ENCODE measurements at regions not wholly inside any gene's neighbourhood (a gene's known extent, or its start where the extent isn't known, plus 50 kb on each side); places are given as distances from the start of the nearest gene placed in this dataset.
"Not testable (repeated sequence)": the region's sequence is repeated elsewhere in the genome, so short reads cannot be mapped to it uniquely, and the experiment has no call there.

- no peaks in the 10 kb centered on the region for H3K36me3 ChIP-seq (ENCODE audit: control insufficient read depth in 2 of 2, insufficient read depth in 2 of 2, low read length in 2 of 2)
- no peak overlapping the region for H3K27ac ChIP-seq (ENCODE audit: low read depth in 2 of 2, low read length in 2 of 2)
- no peaks in the 10 kb centered on the region for H3K4me1 ChIP-seq (ENCODE audit: control insufficient read depth in 2 of 2, insufficient read depth in 2 of 2, low read length in 2 of 2)
- H3K9me3 ChIP-seq (ENCODE audit: control insufficient read depth in 2 of 2, low read length in 2 of 2), result no peaks in the 10 kb centered on the region
- no peak overlapping the region for H3K4me3 ChIP-seq (ENCODE audit: low read length in 2 of 2)
- H3K27me3 ChIP-seq (ENCODE audit: control insufficient read depth in 2 of 2, insufficient read depth in 2 of 2, low read length in 2 of 2), result no peaks in the 10 kb centered on the region
- no peak overlapping the region for H3K9ac ChIP-seq (ENCODE audit: low read depth in 1 of 2, low read length in 2 of 2)
These were observed 70.1 kb downstream of the CYCS start for GRCh38 chr7:25054819-25055519.

- no peak overlapping the region for H3K27ac ChIP-seq (ENCODE audit: low read depth in 2 of 2, low read length in 2 of 2)
- H3K9ac ChIP-seq (ENCODE audit: low read depth in 1 of 2, low read length in 2 of 2), result no peak overlapping the region
- no peaks in the 10 kb centered on the region for H3K27me3 ChIP-seq (ENCODE audit: control insufficient read depth in 2 of 2, insufficient read depth in 2 of 2, low read length in 2 of 2)
- no peaks in the 10 kb centered on the region for H3K4me1 ChIP-seq (ENCODE audit: control insufficient read depth in 2 of 2, insufficient read depth in 2 of 2, low read length in 2 of 2)
- H3K36me3 ChIP-seq (ENCODE audit: control insufficient read depth in 2 of 2, insufficient read depth in 2 of 2, low read length in 2 of 2), result no peaks in the 10 kb centered on the region
- H3K4me3 ChIP-seq (ENCODE audit: low read length in 2 of 2), result no peak overlapping the region
- no peaks in the 10 kb centered on the region for H3K9me3 ChIP-seq (ENCODE audit: control insufficient read depth in 2 of 2, low read length in 2 of 2)
These were observed 70.2 kb upstream of the OSBPL3 start for GRCh38 chr7:25050223-25050622.

- H3K9ac ChIP-seq (ENCODE audit: low read depth in 1 of 2, low read length in 2 of 2), result no peak overlapping the region
- H3K9me3 ChIP-seq (ENCODE audit: control insufficient read depth in 2 of 2, low read length in 2 of 2), result no peaks in the 10 kb centered on the region
- no peak overlapping the region for H3K4me3 ChIP-seq (ENCODE audit: low read length in 2 of 2)
- no peaks in the 10 kb centered on the region for H3K36me3 ChIP-seq (ENCODE audit: control insufficient read depth in 2 of 2, insufficient read depth in 2 of 2, low read length in 2 of 2)
- no peaks in the 10 kb centered on the region for H3K4me1 ChIP-seq (ENCODE audit: control insufficient read depth in 2 of 2, insufficient read depth in 2 of 2, low read length in 2 of 2)
- H3K27ac ChIP-seq (ENCODE audit: low read depth in 2 of 2, low read length in 2 of 2), result no peak overlapping the region
- H3K27me3 ChIP-seq (ENCODE audit: control insufficient read depth in 2 of 2, insufficient read depth in 2 of 2, low read length in 2 of 2), result no peaks in the 10 kb centered on the region
These were observed 68.5 kb upstream of the OSBPL3 start for GRCh38 chr7:25048444-25048834.

GRCh38 chr7:25047571-25048443, 67.8 kb upstream of the OSBPL3 start:
- not testable (repeated sequence) for H3K9ac ChIP-seq (ENCODE audit: low read depth in 1 of 2, low read length in 2 of 2); H3K4me1 ChIP-seq (ENCODE audit: control insufficient read depth in 2 of 2, insufficient read depth in 2 of 2, low read length in 2 of 2); H3K36me3 ChIP-seq (ENCODE audit: control insufficient read depth in 2 of 2, insufficient read depth in 2 of 2, low read length in 2 of 2); H3K4me3 ChIP-seq (ENCODE audit: low read length in 2 of 2); H3K27me3 ChIP-seq (ENCODE audit: control insufficient read depth in 2 of 2, insufficient read depth in 2 of 2, low read length in 2 of 2); H3K9me3 ChIP-seq (ENCODE audit: control insufficient read depth in 2 of 2, low read length in 2 of 2); H3K27ac ChIP-seq (ENCODE audit: low read depth in 2 of 2, low read length in 2 of 2)

GRCh38 chr7:25037325-25037724, 57.3 kb upstream of the OSBPL3 start:
- Histone ChIP-seq H3K27me3 (ENCODE audit: control insufficient read depth in 2 of 2, insufficient read depth in 2 of 2, low read length in 2 of 2) (no peaks in the 10 kb centered on the region), H3K4me1 (ENCODE audit: control insufficient read depth in 2 of 2, insufficient read depth in 2 of 2, low read length in 2 of 2) (no peaks in the 10 kb centered on the region), H3K4me3 (ENCODE audit: low read length in 2 of 2) (no peak overlapping the region), H3K9ac (ENCODE audit: low read depth in 1 of 2, low read length in 2 of 2) (no peak overlapping the region), H3K27ac (ENCODE audit: low read depth in 2 of 2, low read length in 2 of 2) (no peak overlapping the region), H3K9me3 (ENCODE audit: control insufficient read depth in 2 of 2, low read length in 2 of 2) (no peaks in the 10 kb centered on the region), H3K36me3 (ENCODE audit: control insufficient read depth in 2 of 2, insufficient read depth in 2 of 2, low read length in 2 of 2) (no peaks in the 10 kb centered on the region)

GRCh38 chr7:25035274-25035673, 55.3 kb upstream of the OSBPL3 start:
- Histone ChIP-seq H3K36me3 (ENCODE audit: control insufficient read depth in 2 of 2, insufficient read depth in 2 of 2, low read length in 2 of 2) (no peaks in the 10 kb centered on the region), H3K4me3 (ENCODE audit: low read length in 2 of 2) (no peak overlapping the region), H3K27ac (ENCODE audit: low read depth in 2 of 2, low read length in 2 of 2) (no peak overlapping the region), H3K9me3 (ENCODE audit: control insufficient read depth in 2 of 2, low read length in 2 of 2) (no peaks in the 10 kb centered on the region), H3K9ac (ENCODE audit: low read depth in 1 of 2, low read length in 2 of 2) (no peak overlapping the region), H3K4me1 (ENCODE audit: control insufficient read depth in 2 of 2, insufficient read depth in 2 of 2, low read length in 2 of 2) (no peaks in the 10 kb centered on the region), H3K27me3 (ENCODE audit: control insufficient read depth in 2 of 2, insufficient read depth in 2 of 2, low read length in 2 of 2) (no peaks in the 10 kb centered on the region)

GRCh38 chr7:25034136-25034535, 54.2 kb upstream of the OSBPL3 start:
- Histone ChIP-seq H3K4me3 (ENCODE audit: low read length in 2 of 2) (no peak overlapping the region), H3K36me3 (ENCODE audit: control insufficient read depth in 2 of 2, insufficient read depth in 2 of 2, low read length in 2 of 2) (no peaks in the 10 kb centered on the region), H3K9me3 (ENCODE audit: control insufficient read depth in 2 of 2, low read length in 2 of 2) (no peaks in the 10 kb centered on the region), H3K9ac (ENCODE audit: low read depth in 1 of 2, low read length in 2 of 2) (no peak overlapping the region), H3K27me3 (ENCODE audit: control insufficient read depth in 2 of 2, insufficient read depth in 2 of 2, low read length in 2 of 2) (no peaks in the 10 kb centered on the region), H3K4me1 (ENCODE audit: control insufficient read depth in 2 of 2, insufficient read depth in 2 of 2, low read length in 2 of 2) (no peaks in the 10 kb centered on the region), H3K27ac (ENCODE audit: low read depth in 2 of 2, low read length in 2 of 2) (no peak overlapping the region)

- Histone ChIP-seq H3K27ac (ENCODE audit: low read depth in 2 of 2, low read length in 2 of 2) (no peak overlapping the region), H3K9ac (ENCODE audit: low read depth in 1 of 2, low read length in 2 of 2) (no peak overlapping the region), H3K4me3 (ENCODE audit: low read length in 2 of 2) (no peak overlapping the region), H3K9me3 (ENCODE audit: control insufficient read depth in 2 of 2, low read length in 2 of 2) (no peaks in the 10 kb centered on the region), H3K27me3 (ENCODE audit: control insufficient read depth in 2 of 2, insufficient read depth in 2 of 2, low read length in 2 of 2) (no peaks in the 10 kb centered on the region), H3K4me1 (ENCODE audit: control insufficient read depth in 2 of 2, insufficient read depth in 2 of 2, low read length in 2 of 2) (no peaks in the 10 kb centered on the region), H3K36me3 (ENCODE audit: control insufficient read depth in 2 of 2, insufficient read depth in 2 of 2, low read length in 2 of 2) (no peaks in the 10 kb centered on the region)
These were observed 53.1 kb upstream of the OSBPL3 start for GRCh38 chr7:25032774-25033743.

GRCh38 chr7:25031432-25031831, 51.5 kb upstream of the OSBPL3 start:
- no peak overlapping the region for H3K4me3 ChIP-seq (ENCODE audit: low read length in 2 of 2)
- no peaks in the 10 kb centered on the region for H3K36me3 ChIP-seq (ENCODE audit: control insufficient read depth in 2 of 2, insufficient read depth in 2 of 2, low read length in 2 of 2)
- H3K4me1 ChIP-seq (ENCODE audit: control insufficient read depth in 2 of 2, insufficient read depth in 2 of 2, low read length in 2 of 2), result no peaks in the 10 kb centered on the region
- no peaks in the 10 kb centered on the region for H3K9me3 ChIP-seq (ENCODE audit: control insufficient read depth in 2 of 2, low read length in 2 of 2)
- no peaks in the 10 kb centered on the region for H3K27me3 ChIP-seq (ENCODE audit: control insufficient read depth in 2 of 2, insufficient read depth in 2 of 2, low read length in 2 of 2)
- no peak overlapping the region for H3K9ac ChIP-seq (ENCODE audit: low read depth in 1 of 2, low read length in 2 of 2)
- peak overlapping the region in 1 of 2 donors; percentile 32 for H3K27ac ChIP-seq (ENCODE audit: low read depth in 2 of 2, low read length in 2 of 2)

- no peak overlapping the region for H3K27ac ChIP-seq (ENCODE audit: low read depth in 2 of 2, low read length in 2 of 2)
- no peaks in the 10 kb centered on the region for H3K36me3 ChIP-seq (ENCODE audit: control insufficient read depth in 2 of 2, insufficient read depth in 2 of 2, low read length in 2 of 2)
- no peak overlapping the region for H3K9ac ChIP-seq (ENCODE audit: low read depth in 1 of 2, low read length in 2 of 2)
- no peaks in the 10 kb centered on the region for H3K4me1 ChIP-seq (ENCODE audit: control insufficient read depth in 2 of 2, insufficient read depth in 2 of 2, low read length in 2 of 2)
- no peaks in the 10 kb centered on the region for H3K27me3 ChIP-seq (ENCODE audit: control insufficient read depth in 2 of 2, insufficient read depth in 2 of 2, low read length in 2 of 2)
- H3K9me3 ChIP-seq (ENCODE audit: control insufficient read depth in 2 of 2, low read length in 2 of 2), result no peaks in the 10 kb centered on the region
- no peak overlapping the region for H3K4me3 ChIP-seq (ENCODE audit: low read length in 2 of 2)
These were observed 51.0 kb upstream of the OSBPL3 start for GRCh38 chr7:25031007-25031406.
